GM12878 (cell line): ENCODE measurements at regions not wholly inside any gene's neighbourhood (a gene's known extent, or its start where the extent isn't known, plus 50 kb on each side); places are given as distances from the start of the nearest gene placed in this dataset.

Experiments used
- BCL11A ChIP-seq: IDR thresholded peaks from 2 replicates; pipeline ENCODE4 v1.6.1; 2011; ENCODE audit warnings: low read depth, low read length
- JUND ChIP-seq: IDR thresholded peaks from 2 replicates; pipeline ENCODE4 v1.6.1; 2012; ENCODE audit warnings: low read depth, mild to moderate bottlenecking, low read length, improper control_type of control experiment, moderate library complexity
- MTA2 ChIP-seq: fragments of 450-650 bp; IDR thresholded peaks from 2 replicates; pipeline ENCODE4 v1.6.1; 2016; ENCODE audit warnings: low read depth, mild to moderate bottlenecking, moderate library complexity
- MTA3 ChIP-seq: IDR thresholded peaks from 2 replicates; pipeline ENCODE4 v1.6.1; 2012; ENCODE audit warnings: low read length, inconsistent platforms, borderline replicate concordance
- STAT1 ChIP-seq: fragments of 450-650 bp; conservative IDR thresholded peaks from 2 replicates; pipeline ENCODE4 v1.6.1; 2014; ENCODE audit warnings: antibody characterized with exemption, mild to moderate bottlenecking
- TF ChIP-seq, protein P1 (sequence below): fragments of 150-350 bp; IDR thresholded peaks from 2 replicates; pipeline ENCODE4 v1.6.1; 2016; ENCODE audit warnings: low read depth, low read length
- TF ChIP-seq, protein P2 (sequence below): IDR thresholded peaks from 2 replicates; pipeline ENCODE4 v1.6.1; 2012; ENCODE audit warnings: low read depth, low read length, improper control_type of control experiment
- TF ChIP-seq, protein P3 (sequence below): fragments of 450-650 bp; formaldehyde crosslinking; IDR thresholded peaks from 2 replicates; pipeline ENCODE4 v1.4.0; 2020; ENCODE audit warnings: mild to moderate bottlenecking, moderate library complexity

DNA sequence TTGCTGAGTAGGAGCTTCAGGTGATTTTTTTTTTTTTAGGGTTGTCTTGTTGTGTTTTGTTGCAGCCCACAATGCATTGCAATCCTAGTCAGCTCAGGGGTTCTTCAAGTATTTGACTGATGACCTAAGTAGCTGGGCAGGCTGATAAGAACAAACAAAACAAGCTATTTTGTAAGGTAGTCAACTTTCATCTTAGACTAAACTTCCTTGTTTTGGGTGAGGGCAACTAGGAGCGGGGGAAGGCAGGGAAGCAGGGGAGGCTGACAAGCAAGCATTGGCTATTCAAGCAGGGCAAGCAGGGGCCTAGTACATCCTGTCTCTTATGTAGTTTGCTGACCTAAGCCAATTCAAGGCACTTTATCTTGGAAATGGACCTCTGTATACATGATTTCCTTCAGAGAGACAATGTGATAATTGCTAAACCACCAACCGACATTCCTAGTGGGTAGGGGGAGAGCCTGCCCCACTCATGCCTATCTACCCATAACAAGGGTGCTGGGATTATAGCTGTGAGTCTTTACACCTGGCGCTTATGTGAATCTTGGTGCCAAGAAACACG is 163.3 kb upstream of the PRKCQ start (continued):
- TF ChIP-seq, protein P1, sequence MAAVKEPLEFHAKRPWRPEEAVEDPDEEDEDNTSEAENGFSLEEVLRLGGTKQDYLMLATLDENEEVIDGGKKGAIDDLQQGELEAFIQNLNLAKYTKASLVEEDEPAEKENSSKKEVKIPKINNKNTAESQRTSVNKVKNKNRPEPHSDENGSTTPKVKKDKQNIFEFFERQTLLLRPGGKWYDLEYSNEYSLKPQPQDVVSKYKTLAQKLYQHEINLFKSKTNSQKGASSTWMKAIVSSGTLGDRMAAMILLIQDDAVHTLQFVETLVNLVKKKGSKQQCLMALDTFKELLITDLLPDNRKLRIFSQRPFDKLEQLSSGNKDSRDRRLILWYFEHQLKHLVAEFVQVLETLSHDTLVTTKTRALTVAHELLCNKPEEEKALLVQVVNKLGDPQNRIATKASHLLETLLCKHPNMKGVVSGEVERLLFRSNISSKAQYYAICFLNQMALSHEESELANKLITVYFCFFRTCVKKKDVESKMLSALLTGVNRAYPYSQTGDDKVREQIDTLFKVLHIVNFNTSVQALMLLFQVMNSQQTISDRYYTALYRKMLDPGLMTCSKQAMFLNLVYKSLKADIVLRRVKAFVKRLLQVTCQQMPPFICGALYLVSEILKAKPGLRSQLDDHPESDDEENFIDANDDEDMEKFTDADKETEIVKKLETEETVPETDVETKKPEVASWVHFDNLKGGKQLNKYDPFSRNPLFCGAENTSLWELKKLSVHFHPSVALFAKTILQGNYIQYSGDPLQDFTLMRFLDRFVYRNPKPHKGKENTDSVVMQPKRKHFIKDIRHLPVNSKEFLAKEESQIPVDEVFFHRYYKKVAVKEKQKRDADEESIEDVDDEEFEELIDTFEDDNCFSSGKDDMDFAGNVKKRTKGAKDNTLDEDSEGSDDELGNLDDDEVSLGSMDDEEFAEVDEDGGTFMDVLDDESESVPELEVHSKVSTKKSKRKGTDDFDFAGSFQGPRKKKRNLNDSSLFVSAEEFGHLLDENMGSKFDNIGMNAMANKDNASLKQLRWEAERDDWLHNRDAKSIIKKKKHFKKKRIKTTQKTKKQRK: no peak
- TF ChIP-seq STAT1 (no peak), JUND (no peak), BCL11A (no peak), MTA2 (no peak), MTA3 (no peak)
- TF ChIP-seq, protein P2, sequence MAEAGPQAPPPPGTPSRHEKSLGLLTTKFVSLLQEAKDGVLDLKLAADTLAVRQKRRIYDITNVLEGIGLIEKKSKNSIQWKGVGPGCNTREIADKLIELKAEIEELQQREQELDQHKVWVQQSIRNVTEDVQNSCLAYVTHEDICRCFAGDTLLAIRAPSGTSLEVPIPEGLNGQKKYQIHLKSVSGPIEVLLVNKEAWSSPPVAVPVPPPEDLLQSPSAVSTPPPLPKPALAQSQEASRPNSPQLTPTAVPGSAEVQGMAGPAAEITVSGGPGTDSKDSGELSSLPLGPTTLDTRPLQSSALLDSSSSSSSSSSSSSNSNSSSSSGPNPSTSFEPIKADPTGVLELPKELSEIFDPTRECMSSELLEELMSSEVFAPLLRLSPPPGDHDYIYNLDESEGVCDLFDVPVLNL: no peak
- TF ChIP-seq, protein P3, sequence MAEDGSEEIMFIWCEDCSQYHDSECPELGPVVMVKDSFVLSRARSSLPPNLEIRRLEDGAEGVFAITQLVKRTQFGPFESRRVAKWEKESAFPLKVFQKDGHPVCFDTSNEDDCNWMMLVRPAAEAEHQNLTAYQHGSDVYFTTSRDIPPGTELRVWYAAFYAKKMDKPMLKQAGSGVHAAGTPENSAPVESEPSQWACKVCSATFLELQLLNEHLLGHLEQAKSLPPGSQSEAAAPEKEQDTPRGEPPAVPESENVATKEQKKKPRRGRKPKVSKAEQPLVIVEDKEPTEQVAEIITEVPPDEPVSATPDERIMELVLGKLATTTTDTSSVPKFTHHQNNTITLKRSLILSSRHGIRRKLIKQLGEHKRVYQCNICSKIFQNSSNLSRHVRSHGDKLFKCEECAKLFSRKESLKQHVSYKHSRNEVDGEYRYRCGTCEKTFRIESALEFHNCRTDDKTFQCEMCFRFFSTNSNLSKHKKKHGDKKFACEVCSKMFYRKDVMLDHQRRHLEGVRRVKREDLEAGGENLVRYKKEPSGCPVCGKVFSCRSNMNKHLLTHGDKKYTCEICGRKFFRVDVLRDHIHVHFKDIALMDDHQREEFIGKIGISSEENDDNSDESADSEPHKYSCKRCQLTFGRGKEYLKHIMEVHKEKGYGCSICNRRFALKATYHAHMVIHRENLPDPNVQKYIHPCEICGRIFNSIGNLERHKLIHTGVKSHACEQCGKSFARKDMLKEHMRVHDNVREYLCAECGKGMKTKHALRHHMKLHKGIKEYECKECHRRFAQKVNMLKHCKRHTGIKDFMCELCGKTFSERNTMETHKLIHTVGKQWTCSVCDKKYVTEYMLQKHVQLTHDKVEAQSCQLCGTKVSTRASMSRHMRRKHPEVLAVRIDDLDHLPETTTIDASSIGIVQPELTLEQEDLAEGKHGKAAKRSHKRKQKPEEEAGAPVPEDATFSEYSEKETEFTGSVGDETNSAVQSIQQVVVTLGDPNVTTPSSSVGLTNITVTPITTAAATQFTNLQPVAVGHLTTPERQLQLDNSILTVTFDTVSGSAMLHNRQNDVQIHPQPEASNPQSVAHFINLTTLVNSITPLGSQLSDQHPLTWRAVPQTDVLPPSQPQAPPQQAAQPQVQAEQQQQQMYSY: no peak
